Stimulated activated memory B cell treated with anti-CD40 and anti-IgM and Interleukin-4, amounts not matched to agents 10 μg/mL and 1 μg/mL and 100 μg/mL, for 72 hours (primary cell): ENCODE measurements at regions not wholly inside any gene's neighbourhood (a gene's known extent, or its start where the extent isn't known, plus 50 kb on each side); places are given as distances from the start of the nearest gene placed in this dataset.

Experiments used
- ATAC-seq: fragments of 150-1000 bp; cut with Tn5 transposase; 2 replicates; pipeline ENCODE4 v1.10.0; 2021
- H3K27ac Mint-ChIP-seq: one replicate; pipeline ENCODE4 v1.8.0; 2022; ENCODE audit warnings: mild to moderate bottlenecking, mixed read lengths
- H3K27me3 Mint-ChIP-seq: one replicate; pipeline ENCODE4 v1.8.0; 2022; ENCODE audit warnings: mixed read lengths
- H3K36me3 Mint-ChIP-seq: one replicate; pipeline ENCODE4 v1.8.0; 2022; ENCODE audit warnings: mixed read lengths
- H3K4me1 Mint-ChIP-seq: one replicate; pipeline ENCODE4 v1.8.0; 2022; ENCODE audit warnings: mixed read lengths
- H3K4me3 Mint-ChIP-seq: one replicate; pipeline ENCODE4 v1.8.0; 2022; ENCODE audit warnings: mild to moderate bottlenecking, moderate library complexity, mixed read lengths
- H3K9me3 Mint-ChIP-seq: one replicate; pipeline ENCODE4 v1.8.0; 2022; ENCODE audit warnings: mixed read lengths

GRCh38 chr22:44389926-44390612, 77.3 kb upstream of the SHISAL1 start:
- no peaks in the 10 kb centered on the region for H3K4me1 Mint-ChIP-seq
- H3K36me3 Mint-ChIP-seq = no peaks in the 10 kb centered on the region
- no peak for ATAC-seq
- no peaks in the 10 kb centered on the region for H3K9me3 Mint-ChIP-seq
- no peak overlapping the region for H3K4me3 Mint-ChIP-seq
- no peak overlapping the region for H3K27ac Mint-ChIP-seq
- H3K27me3 Mint-ChIP-seq = peaks cover 85% of the 10 kb centered on the region

GRCh38 chr22:44389181-44389580, 76.4 kb upstream of the SHISAL1 start:
- no peaks in the 10 kb centered on the region for H3K9me3 Mint-ChIP-seq
- H3K4me1 Mint-ChIP-seq = no peaks in the 10 kb centered on the region
- peaks cover 89% of the 10 kb centered on the region for H3K27me3 Mint-ChIP-seq
- H3K4me3 Mint-ChIP-seq = no peak overlapping the region
- H3K36me3 Mint-ChIP-seq = no peaks in the 10 kb centered on the region
- ATAC-seq = no peak
- H3K27ac Mint-ChIP-seq = no peak overlapping the region

- H3K27me3 Mint-ChIP-seq = peaks cover 91% of the 10 kb centered on the region
- H3K4me3 Mint-ChIP-seq = no peak overlapping the region
- H3K36me3 Mint-ChIP-seq = no peaks in the 10 kb centered on the region
- no peak for ATAC-seq
- no peak overlapping the region for H3K27ac Mint-ChIP-seq
- H3K9me3 Mint-ChIP-seq = no peaks in the 10 kb centered on the region
- no peaks in the 10 kb centered on the region for H3K4me1 Mint-ChIP-seq
Measured at GRCh38 chr22:44387486-44387885, 74.7 kb upstream of the SHISAL1 start.

GRCh38 chr22:44386386-44387035, 73.8 kb upstream of the SHISAL1 start:
- no peak for ATAC-seq

GRCh38 chr22:44385781-44386180, 73.0 kb upstream of the SHISAL1 start:
- Mint-ChIP-seq H3K4me3 (no peak overlapping the region), H3K36me3 (no peaks in the 10 kb centered on the region), H3K4me1 (no peaks in the 10 kb centered on the region), H3K9me3 (no peaks in the 10 kb centered on the region), H3K27ac (no peak overlapping the region), H3K27me3 (peaks cover 80% of the 10 kb centered on the region)
- ATAC-seq = no peak

More at GRCh38 chr22:44386386-44387035, 73.8 kb upstream of the SHISAL1 start:
- Mint-ChIP-seq H3K4me3 (no peak overlapping the region), H3K9me3 (no peaks in the 10 kb centered on the region), H3K36me3 (no peaks in the 10 kb centered on the region), H3K27me3 (peaks cover 83% of the 10 kb centered on the region), H3K4me1 (no peaks in the 10 kb centered on the region), H3K27ac (no peak overlapping the region)

GRCh38 chr22:44385296-44385610, 72.5 kb upstream of the SHISAL1 start:
- no peak for ATAC-seq
- Mint-ChIP-seq H3K27ac (no peak overlapping the region), H3K9me3 (no peaks in the 10 kb centered on the region), H3K4me1 (no peaks in the 10 kb centered on the region), H3K27me3 (peaks cover 76% of the 10 kb centered on the region), H3K36me3 (no peaks in the 10 kb centered on the region), H3K4me3 (no peak overlapping the region)

GRCh38 chr22:44384563-44385295, 72.0 kb upstream of the SHISAL1 start:
- no peak overlapping the region for H3K4me3 Mint-ChIP-seq
- no peak overlapping the region for H3K27ac Mint-ChIP-seq
- no peaks in the 10 kb centered on the region for H3K9me3 Mint-ChIP-seq
- H3K36me3 Mint-ChIP-seq = no peaks in the 10 kb centered on the region
- peaks cover 71% of the 10 kb centered on the region for H3K27me3 Mint-ChIP-seq
- no peak for ATAC-seq
- H3K4me1 Mint-ChIP-seq = no peaks in the 10 kb centered on the region

- H3K27me3 Mint-ChIP-seq = peaks cover 66% of the 10 kb centered on the region
- ATAC-seq = no peak
- H3K36me3 Mint-ChIP-seq = no peaks in the 10 kb centered on the region
- no peak overlapping the region for H3K4me3 Mint-ChIP-seq
- no peaks in the 10 kb centered on the region for H3K4me1 Mint-ChIP-seq
- H3K27ac Mint-ChIP-seq = no peak overlapping the region
- H3K9me3 Mint-ChIP-seq = no peaks in the 10 kb centered on the region
Measured at GRCh38 chr22:44383652-44384562, 71.2 kb upstream of the SHISAL1 start.

GRCh38 chr22:44383064-44383575, 70.4 kb upstream of the SHISAL1 start:
- H3K36me3 Mint-ChIP-seq = peaks cover 5% of the 10 kb centered on the region
- H3K27ac Mint-ChIP-seq = no peak overlapping the region
- peaks cover 58% of the 10 kb centered on the region for H3K27me3 Mint-ChIP-seq
- peaks cover 4% of the 10 kb centered on the region for H3K9me3 Mint-ChIP-seq
- no peaks in the 10 kb centered on the region for H3K4me1 Mint-ChIP-seq
- H3K4me3 Mint-ChIP-seq = no peak overlapping the region
- ATAC-seq = no peak

GRCh38 chr22:44382116-44383038, 69.6 kb upstream of the SHISAL1 start:
- no peak for ATAC-seq
- H3K27me3 Mint-ChIP-seq = peaks cover 51% of the 10 kb centered on the region
- H3K4me3 Mint-ChIP-seq = no peak overlapping the region
- H3K36me3 Mint-ChIP-seq = peaks cover 5% of the 10 kb centered on the region
- H3K9me3 Mint-ChIP-seq = peaks cover 4% of the 10 kb centered on the region
- no peaks in the 10 kb centered on the region for H3K4me1 Mint-ChIP-seq
- no peak overlapping the region for H3K27ac Mint-ChIP-seq

GRCh38 chr22:44381761-44382115, 69.0 kb upstream of the SHISAL1 start:
- no peak overlapping the region for H3K27ac Mint-ChIP-seq
- H3K36me3 Mint-ChIP-seq = peaks cover 5% of the 10 kb centered on the region
- H3K9me3 Mint-ChIP-seq = peaks cover 4% of the 10 kb centered on the region
- ATAC-seq = no peak
- H3K4me1 Mint-ChIP-seq = no peaks in the 10 kb centered on the region
- no peak overlapping the region for H3K4me3 Mint-ChIP-seq
- peaks cover 44% of the 10 kb centered on the region for H3K27me3 Mint-ChIP-seq

- peaks cover 39% of the 10 kb centered on the region for H3K27me3 Mint-ChIP-seq
- no peak overlapping the region for H3K27ac Mint-ChIP-seq
- peaks cover 5% of the 10 kb centered on the region for H3K36me3 Mint-ChIP-seq
- no peaks in the 10 kb centered on the region for H3K4me1 Mint-ChIP-seq
- peaks cover 7% of the 10 kb centered on the region for H3K9me3 Mint-ChIP-seq
- ATAC-seq = no peak
- no peak overlapping the region for H3K4me3 Mint-ChIP-seq
Measured at GRCh38 chr22:44380756-44381486, 68.2 kb upstream of the SHISAL1 start.

GRCh38 chr22:44379817-44380755, 67.3 kb upstream of the SHISAL1 start:
- Mint-ChIP-seq H3K36me3 (peaks cover 9% of the 10 kb centered on the region), H3K27ac (no peak overlapping the region), H3K4me1 (no peaks in the 10 kb centered on the region), H3K27me3 (peaks cover 39% of the 10 kb centered on the region), H3K9me3 (peaks cover 13% of the 10 kb centered on the region), H3K4me3 (no peak overlapping the region)
- peak; percentile 3 for ATAC-seq
